ENCODE measurements at regions not wholly inside any gene's neighbourhood (a gene's known extent, or its start where the extent isn't known, plus 50 kb on each side); places are given as distances from the start of the nearest gene placed in this dataset.

DNA sequence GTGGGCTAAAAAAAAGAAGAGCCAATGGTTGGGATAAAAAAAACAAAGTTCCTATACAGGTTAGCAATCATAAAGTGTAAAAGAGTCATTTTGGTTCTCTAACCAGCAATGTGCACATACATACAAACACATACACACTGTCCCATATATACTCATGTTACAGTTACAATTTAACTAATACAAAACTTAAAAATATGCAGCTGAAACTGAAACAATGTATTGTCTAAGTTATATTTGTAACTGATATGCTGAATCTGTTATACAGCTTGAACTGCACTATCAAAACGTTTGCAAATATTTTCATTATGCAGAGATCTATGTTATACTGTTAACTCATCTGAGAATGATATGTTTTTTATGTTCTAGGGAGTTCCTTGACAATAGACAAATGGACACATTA lies 173.7 kb downstream of the KLF12 start:
- DNase-seq, result no peak

DNA sequence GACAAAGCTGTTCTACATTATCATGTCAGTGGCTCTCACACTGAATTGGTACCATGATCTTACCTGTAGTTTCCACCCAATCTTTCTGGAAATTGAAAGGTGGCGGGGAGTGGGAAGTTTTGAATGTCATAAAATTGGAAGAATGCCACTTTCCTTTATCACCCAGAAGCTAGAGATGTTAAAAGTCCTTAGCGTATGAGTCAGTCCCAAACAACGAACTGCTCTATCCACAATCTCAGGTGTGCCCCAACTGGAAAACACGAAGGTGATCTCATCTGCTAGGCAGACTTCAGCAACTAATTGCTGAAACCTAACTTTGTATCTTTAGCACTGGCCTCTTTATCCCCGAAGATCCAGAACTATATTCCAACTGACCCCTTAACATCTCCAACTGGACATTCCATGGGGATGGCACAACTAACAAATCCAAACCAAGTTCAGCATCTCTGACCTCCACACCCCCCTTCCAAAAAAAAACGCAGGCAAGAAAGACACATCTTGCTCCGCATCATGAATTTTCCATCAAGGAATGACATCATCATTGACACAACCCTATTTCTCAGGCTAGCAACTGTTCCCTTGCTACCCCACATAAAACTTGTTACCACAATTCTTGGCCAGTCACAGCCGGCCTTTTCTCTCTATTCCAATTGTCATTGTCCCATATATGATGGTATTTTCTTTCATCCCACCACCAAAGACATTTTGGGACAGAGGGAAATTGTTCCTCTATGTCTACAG lies 175.4 kb downstream of the KLF12 start:
- no peak for DNase-seq

DNA sequence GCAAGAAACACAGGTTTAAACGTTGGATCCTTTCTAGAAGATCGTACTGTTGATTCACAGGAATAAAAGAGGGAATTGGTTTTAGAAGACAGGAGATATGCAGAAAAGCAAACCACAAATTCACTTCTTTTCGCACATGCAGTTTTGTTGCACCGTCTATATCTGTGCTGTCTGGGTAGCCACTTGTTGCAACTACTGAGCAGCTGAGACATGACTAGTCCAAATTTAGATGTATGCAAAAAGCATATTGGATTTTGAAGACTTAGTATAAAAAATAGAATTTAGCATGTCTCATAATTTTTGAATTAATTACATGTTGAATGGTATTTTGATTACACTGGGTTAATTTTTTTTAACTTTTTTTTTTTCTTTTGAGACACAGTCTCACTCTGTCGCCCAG lies 176.3 kb downstream of the KLF12 start:
- DNase-seq, result no peak

DNA sequence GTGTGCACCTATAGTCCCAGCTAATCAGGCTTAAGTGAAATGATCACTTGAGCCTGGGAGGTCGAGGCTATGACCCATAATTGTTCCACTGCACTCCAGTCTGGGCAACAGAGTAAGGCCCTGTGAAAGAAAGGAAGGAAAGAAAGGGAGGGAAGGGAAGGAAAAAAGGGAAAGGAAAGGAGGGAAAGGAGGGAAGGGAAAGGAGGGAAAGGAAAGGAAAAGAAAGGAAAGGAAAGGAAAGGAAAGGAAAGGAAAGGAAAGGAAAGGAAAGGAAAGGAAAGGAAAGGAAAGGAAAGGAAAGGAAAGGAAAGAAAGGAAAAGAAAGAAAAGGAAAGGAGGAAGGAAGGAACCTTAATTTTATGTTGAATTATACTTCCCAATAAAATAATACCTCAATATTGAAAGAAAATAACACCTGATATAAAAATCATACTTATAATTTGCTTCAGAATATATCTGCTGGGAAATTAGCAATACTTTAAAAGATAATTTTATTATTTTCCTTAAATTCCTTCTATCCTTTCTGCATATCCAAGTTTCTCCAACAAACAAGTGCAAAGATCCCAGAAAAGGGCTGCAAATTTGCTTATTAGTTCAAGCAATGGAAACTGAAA lies 177.3 kb downstream of the KLF12 start:
- DNase-seq, result no peak

DNA sequence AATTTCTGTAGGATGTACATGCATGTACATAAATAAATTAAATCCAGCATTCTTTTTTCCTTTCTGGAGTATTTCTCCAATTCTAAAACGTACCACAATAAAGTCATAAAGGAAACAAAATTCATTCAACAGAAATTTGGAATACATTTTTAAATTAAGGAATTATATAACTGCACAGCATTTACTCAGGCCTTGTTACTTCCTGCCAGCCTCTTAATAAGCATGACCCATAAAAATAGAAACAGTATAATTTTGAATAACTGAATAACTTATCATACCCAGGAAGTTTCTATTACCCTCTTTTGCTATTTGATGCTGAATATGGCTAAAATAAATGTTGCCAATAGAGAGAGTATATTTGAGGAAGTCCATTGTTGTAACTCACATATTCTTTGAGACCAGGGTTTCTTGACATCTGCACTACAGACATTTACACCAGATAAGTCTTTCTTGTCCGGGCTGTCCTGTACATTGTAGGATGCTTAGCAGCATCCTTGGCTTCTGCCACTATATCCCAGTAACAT lies 178.2 kb downstream of the KLF12 start:
- no peak for DNase-seq

DNA sequence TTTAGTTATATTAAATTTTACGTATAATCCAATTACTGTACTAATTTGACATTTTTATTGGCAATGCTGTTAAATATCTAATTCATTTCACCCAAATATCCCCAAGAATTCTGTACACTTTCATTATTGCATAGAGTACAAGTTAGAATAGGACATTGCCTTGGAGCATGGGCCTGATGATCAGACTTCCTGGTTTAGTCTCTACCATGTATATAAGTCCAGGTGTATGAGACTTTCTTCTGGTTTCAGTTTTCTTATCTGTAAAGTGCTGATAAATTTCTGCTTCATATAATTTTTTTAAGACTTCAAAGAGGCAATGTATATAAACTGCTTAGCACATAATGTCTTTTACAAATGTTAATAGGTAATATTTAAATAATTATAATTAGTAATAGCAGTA lies 179.4 kb downstream of the KLF12 start:
- DNase-seq, result no peak

DNA sequence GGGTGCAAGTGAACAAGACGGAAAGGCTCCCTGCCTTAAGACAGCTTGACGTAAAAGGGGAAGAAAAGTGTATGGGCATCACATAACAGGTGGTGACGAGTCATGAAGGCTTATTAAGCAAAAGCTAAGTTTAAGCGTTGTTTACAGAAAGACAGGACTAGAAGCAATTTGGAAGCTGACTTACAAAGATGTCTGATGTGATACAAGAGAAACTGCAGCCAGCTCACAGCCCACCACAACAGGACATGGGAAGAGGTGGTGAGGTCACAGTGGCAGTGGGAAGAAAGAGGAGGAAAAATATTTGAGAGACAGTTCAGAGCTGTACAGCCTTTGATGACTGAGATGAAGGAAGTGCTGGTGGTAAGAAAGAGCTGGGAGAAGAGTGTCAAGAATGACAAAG lies 181.6 kb downstream of the KLF12 start:
- no peak for DNase-seq

- no peak for DNase-seq
Observed at GRCh38 chr13:73948848-73949529, 185.2 kb downstream of the KLF12 start.

DNA sequence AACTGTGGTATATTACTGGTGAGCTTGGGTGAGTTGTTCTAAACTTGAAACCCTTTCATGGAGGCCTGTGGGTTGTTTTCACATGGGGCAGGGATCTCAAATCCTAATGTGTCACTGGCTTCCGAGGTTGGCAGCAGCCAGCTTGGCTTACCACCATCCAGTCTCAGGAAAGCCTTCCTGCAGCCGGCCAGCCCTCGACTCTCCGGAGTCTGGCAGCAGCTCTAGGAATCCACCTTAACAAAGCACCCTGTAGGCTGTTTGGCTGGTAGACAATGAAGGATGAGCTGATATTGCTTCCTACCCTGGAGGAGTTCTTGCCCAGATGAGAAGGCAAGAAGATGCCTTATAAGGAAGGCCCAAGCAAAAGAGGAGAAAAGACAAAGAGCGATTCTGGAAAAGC lies 188.3 kb downstream of the KLF12 start:
- no peak for DNase-seq

GRCh38 chr13:73945382-73945781 lies 188.8 kb downstream of the KLF12 start:
- DNase-seq, result no peak

DNA sequence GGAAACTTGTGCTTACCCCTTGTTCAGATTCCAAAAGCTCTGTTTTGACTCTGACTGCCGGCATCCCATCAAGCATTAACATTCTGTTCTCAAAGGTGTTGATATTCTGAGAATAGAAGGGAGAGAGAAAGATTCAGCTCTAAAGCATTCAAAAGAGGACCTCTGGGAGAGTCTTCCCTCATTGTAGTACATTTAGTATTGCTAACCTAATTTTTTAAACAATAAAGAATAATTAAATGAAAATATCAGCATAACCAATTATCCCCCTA lies 190.3 kb downstream of the KLF12 start:
- no peak for DNase-seq

DNA sequence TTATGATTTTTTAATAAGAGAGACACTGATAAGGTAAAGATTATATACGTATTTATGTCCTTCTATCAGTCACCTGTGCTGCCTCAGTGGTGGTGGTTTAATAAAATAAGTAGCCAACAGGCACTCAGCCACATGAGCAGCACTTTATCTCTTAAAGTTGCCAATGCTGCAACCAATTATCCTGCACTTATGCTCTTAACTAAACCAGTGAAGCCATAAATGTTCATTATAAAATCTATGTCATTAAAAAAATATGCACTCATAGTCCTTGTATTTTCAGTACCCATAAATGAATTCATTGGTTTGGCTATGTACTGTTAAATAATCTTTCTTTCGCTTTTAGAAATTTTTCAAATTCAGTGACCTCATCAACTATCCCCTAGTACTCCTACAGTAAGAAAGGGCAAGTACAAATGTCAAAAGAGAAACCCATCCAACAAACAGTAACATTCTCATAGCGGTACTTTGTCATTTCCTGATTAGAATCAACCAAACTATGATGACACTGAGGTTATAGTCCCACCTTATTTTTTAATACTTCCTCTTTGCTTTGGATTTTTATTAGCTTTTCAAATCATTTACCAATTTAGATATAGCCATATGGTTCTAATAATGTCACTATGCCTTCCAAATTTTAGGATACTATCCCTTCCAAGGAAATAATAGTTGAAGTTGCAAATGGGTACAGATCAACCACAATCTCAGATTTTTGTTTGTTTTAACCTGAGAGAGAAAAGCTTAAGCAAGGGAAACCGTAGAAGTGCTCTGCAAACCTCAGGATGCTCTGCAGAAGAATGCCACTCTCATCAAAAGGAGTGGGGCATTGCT lies 190.9 kb downstream of the KLF12 start:
- DNase-seq, result no peak

DNA sequence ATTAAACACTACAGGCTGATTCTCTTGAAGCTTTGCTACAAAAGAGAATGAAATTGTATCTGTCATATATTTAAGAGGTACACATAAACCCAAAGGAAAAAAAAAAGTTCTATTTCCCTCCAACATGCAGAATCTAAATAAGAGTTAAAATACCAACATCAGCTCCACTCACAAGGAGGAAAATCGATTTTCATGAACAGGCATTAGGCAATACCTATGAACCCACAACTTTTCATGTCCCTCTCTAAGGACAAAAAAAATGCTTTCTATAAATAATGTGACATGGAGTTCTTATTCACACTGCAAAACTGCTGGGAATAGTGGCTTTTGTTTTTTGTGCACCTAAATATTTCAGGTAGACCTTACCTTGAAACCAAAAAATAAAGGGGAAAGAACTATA lies 192.5 kb downstream of the KLF12 start:
- DNase-seq, result no peak

DNA sequence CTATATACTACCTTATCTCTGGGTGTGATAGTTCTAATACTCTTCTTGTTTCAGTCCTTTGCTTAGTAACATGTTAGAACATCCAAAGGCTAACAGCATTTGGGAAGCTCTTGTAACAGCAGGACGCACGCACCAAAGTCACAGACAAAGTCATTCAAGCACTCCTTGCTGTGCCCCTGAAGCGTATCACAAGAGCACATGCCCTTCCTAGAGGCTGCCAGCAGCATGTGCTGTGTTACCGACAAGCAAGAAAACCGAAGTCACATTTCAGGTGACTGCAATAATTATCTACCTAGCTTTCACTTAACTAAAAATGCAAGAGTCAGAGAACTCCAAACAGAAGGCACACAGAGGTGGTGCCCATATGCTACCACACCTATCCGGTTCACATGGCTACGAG lies 194.1 kb downstream of the KLF12 start:
- DNase-seq, result no peak

- DNase-seq, result no peak
Observed at GRCh38 chr13:73939603-73940002, 194.6 kb downstream of the KLF12 start.

GRCh38 chr13:73939071-73939380 lies 195.2 kb downstream of the KLF12 start:
- no peak for DNase-seq

- no peak for DNase-seq
Observed at GRCh38 chr13:73938372-73939070, 195.7 kb downstream of the KLF12 start.

DNA sequence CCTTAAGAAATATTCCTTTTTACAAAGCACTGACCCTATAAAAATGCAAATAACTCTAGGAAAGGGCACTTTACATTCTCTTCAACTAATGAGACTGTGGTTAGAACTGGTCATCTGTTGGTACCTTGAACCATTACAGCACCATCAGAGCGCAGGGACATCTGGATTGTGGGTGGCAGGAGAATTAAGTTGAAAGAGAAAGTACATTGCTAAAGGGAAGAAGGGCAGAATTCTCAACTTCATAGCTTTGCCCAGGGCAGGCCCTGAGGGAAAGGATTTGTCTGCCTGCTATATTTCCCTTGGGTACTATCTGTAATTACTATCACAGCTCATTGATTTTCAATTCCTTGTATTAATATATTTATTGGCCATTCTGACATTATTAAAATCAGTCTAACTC lies 196.8 kb downstream of the KLF12 start:
- DNase-seq, result no peak

- DNase-seq, result no peak
Observed at GRCh38 chr13:73935991-73936390, 198.2 kb downstream of the KLF12 start.

DNA sequence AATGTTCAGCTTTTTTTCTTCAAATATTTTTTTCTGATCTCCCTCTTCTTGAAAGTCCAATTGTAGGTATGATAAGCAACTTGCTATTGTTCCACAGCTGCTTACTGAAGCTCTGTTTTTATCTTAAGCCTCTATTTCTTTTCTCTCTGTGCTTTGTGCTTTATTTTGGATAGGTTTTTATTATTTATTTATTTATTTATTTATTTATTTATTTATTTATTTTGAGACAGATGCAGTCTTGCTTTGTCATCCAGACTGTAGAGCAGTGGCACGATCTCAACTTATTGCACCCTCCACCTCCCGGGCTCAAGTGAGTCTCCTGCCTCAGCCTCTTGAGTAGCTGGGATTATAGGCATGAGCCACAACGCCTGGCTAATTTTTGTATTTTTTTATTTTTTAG lies 199.4 kb downstream of the KLF12 start:
- no peak for DNase-seq

GRCh38 chr13:73934215-73934641 lies 200.0 kb downstream of the KLF12 start:
- no peak for DNase-seq

GRCh38 chr13:73933795-73934194 lies 200.4 kb downstream of the KLF12 start:
- DNase-seq, result no peak

GRCh38 chr13:73932091-73932490 lies 202.1 kb downstream of the KLF12 start:
- DNase-seq, result no peak
